ENCODE measurements at regions not wholly inside any gene's neighbourhood (a gene's known extent, or its start where the extent isn't known, plus 50 kb on each side); places are given as distances from the start of the nearest gene placed in this dataset.
A peak's percentile ranks its signal among the peaks of the same experiment; 100 is the strongest.

GRCh38 chr5:82396871-82397514, 118.8 kb upstream of the RPS23 start:
- peak overlapping the region; percentile 3 for H3K27ac ChIP-seq (ENCODE audit: extremely low read length, insufficient read depth, low read length)
- H3K9ac ChIP-seq (ENCODE audit: insufficient read depth, low read depth, low read length), result no peak overlapping the region
- no peaks in the 10 kb centered on the region for H3K9me3 ChIP-seq (ENCODE audit: low read length)
- ATAC-seq (peak; percentile 100), DNase-seq (ENCODE audit: low spot score) (peak; percentile 92), FAIRE-seq (peak; percentile 92)
- ChIA-PET POLR2A (interaction anchor here (2.3 kb wide), 1 partner anchor 10 kb away, joined by 20 read pairs; no protein-coding TSS in a partner anchor), CTCF (ENCODE audit: low intra/inter-chr PET ratio, low total read pairs) (interaction anchor here (0.5 kb wide), 1 partner anchor 77 kb away, joined by 4 read pairs; no protein-coding TSS in a partner anchor)
- intact Hi-C loops (cut with micrococcal nuclease; ENCODE audit: unreplicated experiment), result loop anchor here (1.0 kb wide), 1 partner anchor 10 kb away; no protein-coding TSS in a partner anchor
- H3K4me2 ChIP-seq (ENCODE audit: low read depth, low read length), result peak overlapping the region; percentile 13; the same call in 1 of the 2 replicates
- no TSS peak for BruUV-seq (replicated peaks)
- no peaks in the 10 kb centered on the region for H3K27me3 ChIP-seq (ENCODE audit: control insufficient read depth in 1 of 2, insufficient read depth in 2 of 2, low read length in 2 of 2)
- H4K20me1 ChIP-seq (ENCODE audit: insufficient read depth, low read length), result no peaks in the 10 kb centered on the region
- WGBS (ENCODE audit: low lambda C conversion rate), result 2% methylated on average over 10 of the region's 11 CpGs
- no peaks in the 10 kb centered on the region for H3K36me3 ChIP-seq (replicated peaks in 1 of 2; ENCODE audit: control insufficient read depth in 1 of 2, insufficient read depth in 2 of 2, low read length in 2 of 2)
- no peak overlapping the region for H3K4me3 ChIP-seq (replicated peaks in 1 of 3; ENCODE audit: insufficient read depth in 1 of 3, low read depth in 2 of 3, low read length in 3 of 3)
- peaks cover 20% of the 10 kb centered on the region for H3K4me1 ChIP-seq (ENCODE audit: insufficient read depth, low read length)
- H2AFZ ChIP-seq (ENCODE audit: low read length), result no peak overlapping the region
- in situ Hi-C loops (cut with HindIII; ENCODE audit: extremely low pct_ligation_motif_present, low pct_unique_long_range_greater_than_20kb), result no loop called here
- no peaks in the 10 kb centered on the region for H3K79me2 ChIP-seq (ENCODE audit: insufficient read depth, low read length)
- no peak for TF ChIP-seq LBX2 (CRISPR knock-in tag; IDR thresholded peaks at IDR 0.05; ENCODE audit: borderline replicate concordance)
- TF ChIP-seq, protein P1, sequence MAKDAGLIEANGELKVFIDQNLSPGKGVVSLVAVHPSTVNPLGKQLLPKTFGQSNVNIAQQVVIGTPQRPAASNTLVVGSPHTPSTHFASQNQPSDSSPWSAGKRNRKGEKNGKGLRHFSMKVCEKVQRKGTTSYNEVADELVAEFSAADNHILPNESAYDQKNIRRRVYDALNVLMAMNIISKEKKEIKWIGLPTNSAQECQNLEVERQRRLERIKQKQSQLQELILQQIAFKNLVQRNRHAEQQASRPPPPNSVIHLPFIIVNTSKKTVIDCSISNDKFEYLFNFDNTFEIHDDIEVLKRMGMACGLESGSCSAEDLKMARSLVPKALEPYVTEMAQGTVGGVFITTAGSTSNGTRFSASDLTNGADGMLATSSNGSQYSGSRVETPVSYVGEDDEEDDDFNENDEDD (CRISPR knock-in tag; IDR thresholded peaks at IDR 0.05; ENCODE audit: borderline replicate concordance), result peak; percentile 46; the same call in 1 of the 2 replicates
- no peak for TF ChIP-seq ZNF44 (CRISPR knock-in tag; IDR thresholded peaks at IDR 0.05)
- TF ChIP-seq MIER2 (CRISPR knock-in tag; IDR thresholded peaks at IDR 0.05), result peak; percentile 53; the same call in 1 of the 2 replicates
- peak; percentile 22; the same call in 1 of the 2 replicates for TF ChIP-seq ZNF350 (CRISPR knock-in tag; IDR thresholded peaks at IDR 0.05; ENCODE audit: borderline replicate concordance, low read depth)
- peak; percentile 47; the same call in 1 of the 2 replicates for TF ChIP-seq BCL6 (CRISPR knock-in tag; IDR thresholded peaks at IDR 0.05)
- TF ChIP-seq MTA1 (CRISPR knock-in tag; IDR thresholded peaks at IDR 0.05; ENCODE audit: borderline replicate concordance), result no peak
- TF ChIP-seq, protein P2, sequence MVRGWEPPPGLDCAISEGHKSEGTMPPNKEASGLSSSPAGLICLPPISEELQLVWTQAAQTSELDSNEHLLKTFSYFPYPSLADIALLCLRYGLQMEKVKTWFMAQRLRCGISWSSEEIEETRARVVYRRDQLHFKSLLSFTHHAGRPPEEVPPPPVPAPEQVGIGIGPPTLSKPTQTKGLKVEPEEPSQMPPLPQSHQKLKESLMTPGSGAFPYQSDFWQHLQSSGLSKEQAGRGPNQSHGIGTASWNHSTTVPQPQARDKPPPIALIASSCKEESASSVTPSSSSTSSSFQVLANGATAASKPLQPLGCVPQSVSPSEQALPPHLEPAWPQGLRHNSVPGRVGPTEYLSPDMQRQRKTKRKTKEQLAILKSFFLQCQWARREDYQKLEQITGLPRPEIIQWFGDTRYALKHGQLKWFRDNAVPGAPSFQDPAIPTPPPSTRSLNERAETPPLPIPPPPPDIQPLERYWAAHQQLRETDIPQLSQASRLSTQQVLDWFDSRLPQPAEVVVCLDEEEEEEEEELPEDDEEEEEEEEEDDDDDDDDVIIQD (CRISPR knock-in tag; IDR thresholded peaks at IDR 0.05; ENCODE audit: low read depth), result peak; percentile 90
- TF ChIP-seq POGZ (CRISPR knock-in tag; IDR thresholded peaks at IDR 0.05), result peak; percentile 82
- TF ChIP-seq FOXJ3 (CRISPR knock-in tag; IDR thresholded peaks at IDR 0.05; ENCODE audit: borderline replicate concordance), result no peak
- TF ChIP-seq, protein P3, sequence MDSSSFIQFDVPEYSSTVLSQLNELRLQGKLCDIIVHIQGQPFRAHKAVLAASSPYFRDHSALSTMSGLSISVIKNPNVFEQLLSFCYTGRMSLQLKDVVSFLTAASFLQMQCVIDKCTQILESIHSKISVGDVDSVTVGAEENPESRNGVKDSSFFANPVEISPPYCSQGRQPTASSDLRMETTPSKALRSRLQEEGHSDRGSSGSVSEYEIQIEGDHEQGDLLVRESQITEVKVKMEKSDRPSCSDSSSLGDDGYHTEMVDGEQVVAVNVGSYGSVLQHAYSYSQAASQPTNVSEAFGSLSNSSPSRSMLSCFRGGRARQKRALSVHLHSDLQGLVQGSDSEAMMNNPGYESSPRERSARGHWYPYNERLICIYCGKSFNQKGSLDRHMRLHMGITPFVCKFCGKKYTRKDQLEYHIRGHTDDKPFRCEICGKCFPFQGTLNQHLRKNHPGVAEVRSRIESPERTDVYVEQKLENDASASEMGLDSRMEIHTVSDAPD (CRISPR knock-in tag; IDR thresholded peaks at IDR 0.05), result no peak
- TF ChIP-seq ERF (CRISPR knock-in tag; IDR thresholded peaks at IDR 0.05), result peak; percentile 86
- peak; percentile 59; the same call in 1 of the 2 replicates for TF ChIP-seq CBX5 (CRISPR knock-in tag; IDR thresholded peaks at IDR 0.05; ENCODE audit: borderline replicate concordance)
- no peak for TF ChIP-seq HOXA5 (CRISPR knock-in tag; IDR thresholded peaks at IDR 0.05)
- peak; percentile 28; the same call in 1 of the 2 replicates for TF ChIP-seq CEBPB (IDR thresholded peaks at IDR 0.05; ENCODE audit: borderline replicate concordance, low read depth, low read length)
- peak; percentile 56 for TF ChIP-seq CTCF (CRISPR knock-in tag; IDR thresholded peaks at IDR 0.05)
- TF ChIP-seq, protein P4, sequence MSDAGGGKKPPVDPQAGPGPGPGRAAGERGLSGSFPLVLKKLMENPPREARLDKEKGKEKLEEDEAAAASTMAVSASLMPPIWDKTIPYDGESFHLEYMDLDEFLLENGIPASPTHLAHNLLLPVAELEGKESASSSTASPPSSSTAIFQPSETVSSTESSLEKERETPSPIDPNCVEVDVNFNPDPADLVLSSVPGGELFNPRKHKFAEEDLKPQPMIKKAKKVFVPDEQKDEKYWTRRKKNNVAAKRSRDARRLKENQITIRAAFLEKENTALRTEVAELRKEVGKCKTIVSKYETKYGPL (CRISPR knock-in tag; IDR thresholded peaks at IDR 0.05), result no peak

Data from HepG2 (cell line).